Mesendoderm (in vitro differentiated cells): ENCODE measurements at regions not wholly inside any gene's neighbourhood (a gene's known extent, or its start where the extent isn't known, plus 50 kb on each side); places are given as distances from the start of the nearest gene placed in this dataset.

Source experiments
- DNase-seq: peaks from one replicate; pipeline ENCODE4 v3.0.0; 2013
- H2AK5ac ChIP-seq: 2 replicates; pipeline ENCODE4 v1.6.1; 2013; ENCODE audit warnings: low read length, inconsistent platforms
- H2BK120ac ChIP-seq: 2 replicates; pipeline ENCODE4 v1.6.1; 2013; ENCODE audit warnings: low read depth, mild to moderate bottlenecking, low read length, moderate library complexity, mixed read lengths
- H2BK15ac ChIP-seq: replicated peaks from 2 replicates; pipeline ENCODE4 v1.6.1; 2013; ENCODE audit warnings: low read depth, mild to moderate bottlenecking, moderate library complexity
- H2BK5ac ChIP-seq: 2 replicates; pipeline ENCODE4 v1.6.1; 2013; ENCODE audit warnings: low read length, inconsistent platforms
- H3K18ac ChIP-seq: 2 replicates; pipeline ENCODE4 v1.6.1; 2013; ENCODE audit warnings: mild to moderate bottlenecking, low read length, mixed read lengths
- H3K23ac ChIP-seq: one replicate; pipeline ENCODE4 v1.6.1; 2013; ENCODE audit warnings: low read length
- H3K27ac ChIP-seq: 2 replicates; pipeline ENCODE4 v1.5.1; 2013; ENCODE audit warnings: low read depth, mild to moderate bottlenecking, inconsistent platforms, low read length, moderate library complexity
- H3K27me3 ChIP-seq: 2 replicates; pipeline ENCODE4 v1.6.1; 2013; ENCODE audit warnings: low read length, control low read depth, mild to moderate bottlenecking, inconsistent platforms; ENCODE audit not compliant: insufficient read depth, poor library complexity
- H3K36me3 ChIP-seq: 2 replicates; pipeline ENCODE4 v1.6.1; 2013; ENCODE audit warnings: low read length, inconsistent platforms; ENCODE audit not compliant: control insufficient read depth, insufficient read depth
- H3K4ac ChIP-seq: one replicate; pipeline ENCODE4 v1.6.1; 2013; ENCODE audit warnings: low read depth, mild to moderate bottlenecking, low read length, moderate library complexity
- H3K4me1 ChIP-seq: 2 replicates; pipeline ENCODE4 v1.6.1; 2013; ENCODE audit warnings: low read depth, low read length, inconsistent platforms; ENCODE audit not compliant: control insufficient read depth
- H3K4me2 ChIP-seq: 2 replicates; pipeline ENCODE4 v1.6.1; 2013; ENCODE audit warnings: low read length
- H3K4me3 ChIP-seq: 2 replicates; pipeline ENCODE4 v1.5.1; 2013; ENCODE audit warnings: mild to moderate bottlenecking, low read length
- H3K56ac ChIP-seq: one replicate; pipeline ENCODE4 v1.6.1; 2013; ENCODE audit warnings: low read length
- H3K79me1 ChIP-seq: 2 replicates; pipeline ENCODE4 v1.6.1; 2013; ENCODE audit warnings: low read length, inconsistent platforms
- H3K79me2 ChIP-seq: 2 replicates; pipeline ENCODE4 v1.6.1; 2013; ENCODE audit warnings: mild to moderate bottlenecking, low read length; ENCODE audit not compliant: control insufficient read depth, insufficient read depth
- H3K9ac ChIP-seq: 2 replicates; pipeline ENCODE4 v1.6.1; 2013; ENCODE audit warnings: low read length, inconsistent platforms
- H4K5ac ChIP-seq: one replicate; pipeline ENCODE4 v1.6.1; 2013; ENCODE audit warnings: low read length
- H4K8ac ChIP-seq: one replicate; pipeline ENCODE4 v1.6.1; 2013; ENCODE audit warnings: low read depth, mild to moderate bottlenecking, control low read depth, low read length, moderate library complexity
- WGBS: extraction: QIAGEN DNeasy Blood & Tissue Kit; methylation state at CpG from one replicate; pipeline ENCODE4 v1.1.7; 2013; ENCODE audit warnings: low lambda C conversion rate, missing lambda C conversion rate; ENCODE audit not compliant: insufficient coverage; ENCODE audit errors: extremely low coverage; 5-methylcytosine and 5-hydroxymethylcytosine counted together

GRCh38 chr1:56257726-56258125 is 321.6 kb downstream of the PLPP3 start:
- H3K18ac ChIP-seq, result no peak overlapping the region
- H3K4me2 ChIP-seq, result no peak overlapping the region
- WGBS, result no CpG with 5 or more reads among the region's 5 CpGs
- H3K4me1 ChIP-seq, result no peaks in the 10 kb centered on the region
- no peak overlapping the region for H2BK15ac ChIP-seq
- H3K4ac ChIP-seq, result no peak overlapping the region
- H3K56ac ChIP-seq, result no peak overlapping the region
- no peak for DNase-seq
- H2AK5ac ChIP-seq, result no peak overlapping the region
- no peak overlapping the region for H2BK120ac ChIP-seq
- H2BK5ac ChIP-seq, result no peak overlapping the region
- H3K79me2 ChIP-seq, result no peaks in the 10 kb centered on the region
- H3K79me1 ChIP-seq, result no peaks in the 10 kb centered on the region
- H3K4me3 ChIP-seq, result no peak overlapping the region
- H3K27me3 ChIP-seq, result no peaks in the 10 kb centered on the region
- no peak overlapping the region for H4K5ac ChIP-seq
- H4K8ac ChIP-seq, result no peak overlapping the region
- H3K27ac ChIP-seq, result no peak overlapping the region
- H3K36me3 ChIP-seq, result no peaks in the 10 kb centered on the region
- H3K9ac ChIP-seq, result no peak overlapping the region
- H3K23ac ChIP-seq, result no peak overlapping the region

DNA sequence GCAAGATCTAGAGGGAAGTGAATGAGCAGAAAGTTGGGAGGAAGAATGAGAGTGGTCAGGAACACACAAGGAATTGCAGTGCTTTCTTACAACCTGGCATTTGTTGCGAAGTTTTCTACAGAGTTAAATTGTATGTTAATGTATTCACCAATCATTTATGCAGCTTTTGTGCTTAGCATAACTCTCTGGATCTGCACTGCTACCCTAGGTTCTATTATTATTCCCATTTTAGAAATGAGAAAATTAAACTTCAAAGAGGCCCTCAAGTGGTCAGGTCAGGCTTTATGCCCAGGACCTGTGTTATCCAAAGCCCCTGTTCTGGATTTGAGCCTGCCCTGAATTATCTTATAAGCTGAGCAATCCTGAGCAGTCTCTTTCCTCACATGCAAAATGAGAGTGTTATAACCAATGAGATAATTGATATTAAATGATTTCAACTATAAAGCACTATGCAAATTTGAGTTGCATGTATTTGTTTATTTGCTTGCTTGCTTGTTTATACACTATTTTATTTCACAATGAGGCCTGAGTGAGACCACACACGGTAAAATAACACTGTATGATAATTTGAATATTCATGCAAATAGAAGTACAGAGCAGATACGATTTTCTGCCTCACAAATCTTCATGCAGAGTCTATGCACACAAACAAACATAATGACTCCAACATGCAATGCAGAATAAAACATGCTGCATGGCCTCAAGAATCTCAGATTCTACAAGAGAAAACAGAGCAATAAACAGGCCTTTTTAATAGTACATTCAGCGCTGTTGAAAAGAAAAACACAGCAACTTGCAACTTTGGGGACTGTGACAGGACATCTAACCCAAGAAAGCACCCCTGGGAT is 323.0 kb downstream of the PLPP3 start:
- no peak overlapping the region for H3K56ac ChIP-seq
- H3K23ac ChIP-seq, result no peak overlapping the region
- no peak overlapping the region for H3K4me2 ChIP-seq
- no peaks in the 10 kb centered on the region for H3K27me3 ChIP-seq
- H3K4me1 ChIP-seq, result no peaks in the 10 kb centered on the region
- no peak overlapping the region for H3K27ac ChIP-seq
- no peak overlapping the region for H4K5ac ChIP-seq
- no peak for DNase-seq
- H2AK5ac ChIP-seq, result no peak overlapping the region
- no peak overlapping the region for H2BK120ac ChIP-seq
- no peak overlapping the region for H3K9ac ChIP-seq
- WGBS, result no CpG with 5 or more reads among the region's 4 CpGs
- no peaks in the 10 kb centered on the region for H3K36me3 ChIP-seq
- H3K4me3 ChIP-seq, result no peak overlapping the region
- no peak overlapping the region for H2BK5ac ChIP-seq
- H3K79me1 ChIP-seq, result no peaks in the 10 kb centered on the region
- no peak overlapping the region for H2BK15ac ChIP-seq
- H3K18ac ChIP-seq, result no peak overlapping the region
- H4K8ac ChIP-seq, result no peak overlapping the region
- no peaks in the 10 kb centered on the region for H3K79me2 ChIP-seq
- no peak overlapping the region for H3K4ac ChIP-seq

DNA sequence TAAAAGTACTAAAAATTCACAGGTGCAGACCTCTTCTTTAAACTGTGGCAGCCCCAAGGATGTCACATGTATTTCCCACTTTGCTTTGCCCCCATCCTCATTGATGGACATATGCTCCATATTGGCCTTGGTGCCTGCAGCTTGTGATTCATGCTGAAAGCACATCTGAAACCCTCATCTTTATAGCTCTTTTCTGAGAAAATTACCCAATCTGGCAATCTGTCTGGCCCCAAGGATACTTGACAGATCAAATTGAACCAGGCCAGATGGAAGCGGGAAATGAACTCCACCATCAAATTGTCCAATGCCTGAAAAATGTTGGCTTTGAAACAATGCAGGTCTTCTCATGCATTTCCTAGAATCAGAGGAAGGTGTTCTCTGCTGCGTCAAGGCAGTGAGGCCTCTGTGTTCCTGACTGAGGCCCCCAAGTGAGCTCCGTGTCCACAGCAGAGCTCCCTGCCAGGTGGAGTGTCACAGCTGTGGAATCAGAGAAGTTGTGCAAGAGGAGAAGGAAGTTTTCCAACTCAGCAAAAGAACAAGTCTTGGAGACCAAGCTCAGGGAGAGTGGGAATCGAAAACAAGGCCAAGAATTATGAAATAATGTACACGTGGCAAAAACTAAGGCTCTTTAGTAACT is 323.7 kb downstream of the PLPP3 start:
- Histone ChIP-seq H2BK120ac (no peak overlapping the region), H3K4me1 (no peaks in the 10 kb centered on the region), H3K4me3 (no peak overlapping the region), H3K36me3 (no peaks in the 10 kb centered on the region), H3K18ac (no peak overlapping the region), H4K5ac (no peak overlapping the region), H3K56ac (no peak overlapping the region), H3K27ac (no peak overlapping the region), H3K79me1 (no peaks in the 10 kb centered on the region), H4K8ac (no peak overlapping the region), H3K79me2 (no peaks in the 10 kb centered on the region), H3K4ac (no peak overlapping the region), H3K27me3 (no peaks in the 10 kb centered on the region), H3K23ac (no peak overlapping the region), H3K4me2 (no peak overlapping the region), H2BK15ac (no peak overlapping the region), H3K9ac (no peak overlapping the region), H2AK5ac (no peak overlapping the region), H2BK5ac (no peak overlapping the region)
- no peak for DNase-seq
- WGBS, result no CpG with 5 or more reads among the region's 5 CpGs

GRCh38 chr1:56254130-56254529 is 325.2 kb downstream of the PLPP3 start:
- no peak for DNase-seq
- no peaks in the 10 kb centered on the region for H3K4me1 ChIP-seq
- no peaks in the 10 kb centered on the region for H3K27me3 ChIP-seq

GRCh38 chr1:56250809-56251208 is 328.6 kb downstream of the PLPP3 start:
- no peak overlapping the region for H3K18ac ChIP-seq
- DNase-seq, result no peak

More at GRCh38 chr1:56254130-56254529, 325.2 kb downstream of the PLPP3 start:
- Histone ChIP-seq H3K4me2 (no peak overlapping the region), H3K4ac (no peak overlapping the region), H4K8ac (no peak overlapping the region), H3K18ac (no peak overlapping the region), H3K4me3 (no peak overlapping the region), H3K36me3 (no peaks in the 10 kb centered on the region), H4K5ac (no peak overlapping the region), H3K27ac (no peak overlapping the region), H3K9ac (no peak overlapping the region), H2BK120ac (no peak overlapping the region), H3K79me1 (no peaks in the 10 kb centered on the region), H2BK15ac (no peak overlapping the region), H3K56ac (no peak overlapping the region), H2BK5ac (no peak overlapping the region), H3K79me2 (no peaks in the 10 kb centered on the region), H2AK5ac (no peak overlapping the region), H3K23ac (no peak overlapping the region)
- WGBS, result no CpG with 5 or more reads among the region's 2 CpGs

More at GRCh38 chr1:56250809-56251208, 328.6 kb downstream of the PLPP3 start:
- H3K4me1 ChIP-seq, result no peaks in the 10 kb centered on the region
- no peaks in the 10 kb centered on the region for H3K36me3 ChIP-seq
- no peak overlapping the region for H3K23ac ChIP-seq
- no peak overlapping the region for H2AK5ac ChIP-seq
- H3K4me3 ChIP-seq, result no peak overlapping the region
- H3K56ac ChIP-seq, result no peak overlapping the region
- no peaks in the 10 kb centered on the region for H3K79me1 ChIP-seq
- no peak overlapping the region for H4K5ac ChIP-seq
- H3K79me2 ChIP-seq, result no peaks in the 10 kb centered on the region
- WGBS, result no CpG with 5 or more reads among the region's 1 CpG
- H2BK5ac ChIP-seq, result no peak overlapping the region
- no peak overlapping the region for H4K8ac ChIP-seq
- H3K9ac ChIP-seq, result no peak overlapping the region
- no peak overlapping the region for H2BK120ac ChIP-seq
- no peak overlapping the region for H3K4ac ChIP-seq
- H2BK15ac ChIP-seq, result no peak overlapping the region
- H3K4me2 ChIP-seq, result no peak overlapping the region
- no peak overlapping the region for H3K27ac ChIP-seq
- H3K27me3 ChIP-seq, result no peaks in the 10 kb centered on the region
